Hematopoietic multipotent progenitor cell treated with erythropoietin and hydrocortisone succinate and interleukin-3 and kit ligand, for 17 days (in vitro differentiated cells): ENCODE measurements at regions not wholly inside any gene's neighbourhood (a gene's known extent, or its start where the extent isn't known, plus 50 kb on each side); places are given as distances from the start of the nearest gene placed in this dataset.
"Not testable (repeated sequence)": the region's sequence is repeated elsewhere in the genome, so short reads cannot be mapped to it uniquely, and the experiment has no call there.

Source experiments
- DNase-seq: peaks from one replicate; pipeline ENCODE4 v3.0.0-alpha.2; 2015; ENCODE audit warnings: low spot score

DNA sequence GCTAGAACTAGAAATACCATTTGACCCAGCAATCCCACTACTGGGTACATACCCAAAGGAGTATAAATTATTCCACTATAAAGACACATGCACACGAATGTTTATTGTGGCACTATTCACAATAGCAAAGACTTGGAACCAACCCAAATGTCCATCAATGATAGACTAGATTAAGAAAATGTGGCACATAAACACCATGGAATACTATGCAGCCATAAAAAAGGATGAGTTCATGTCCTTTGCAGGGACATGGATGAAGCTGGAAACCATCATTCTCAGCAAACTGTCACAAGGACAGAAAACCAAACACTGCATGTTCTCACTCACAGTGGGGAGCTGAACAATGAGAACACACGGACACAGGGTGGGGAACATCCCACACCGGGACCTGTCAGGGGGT lies 207.8 kb upstream of the CCDC196 start:
- not testable (repeated sequence) for DNase-seq

DNA sequence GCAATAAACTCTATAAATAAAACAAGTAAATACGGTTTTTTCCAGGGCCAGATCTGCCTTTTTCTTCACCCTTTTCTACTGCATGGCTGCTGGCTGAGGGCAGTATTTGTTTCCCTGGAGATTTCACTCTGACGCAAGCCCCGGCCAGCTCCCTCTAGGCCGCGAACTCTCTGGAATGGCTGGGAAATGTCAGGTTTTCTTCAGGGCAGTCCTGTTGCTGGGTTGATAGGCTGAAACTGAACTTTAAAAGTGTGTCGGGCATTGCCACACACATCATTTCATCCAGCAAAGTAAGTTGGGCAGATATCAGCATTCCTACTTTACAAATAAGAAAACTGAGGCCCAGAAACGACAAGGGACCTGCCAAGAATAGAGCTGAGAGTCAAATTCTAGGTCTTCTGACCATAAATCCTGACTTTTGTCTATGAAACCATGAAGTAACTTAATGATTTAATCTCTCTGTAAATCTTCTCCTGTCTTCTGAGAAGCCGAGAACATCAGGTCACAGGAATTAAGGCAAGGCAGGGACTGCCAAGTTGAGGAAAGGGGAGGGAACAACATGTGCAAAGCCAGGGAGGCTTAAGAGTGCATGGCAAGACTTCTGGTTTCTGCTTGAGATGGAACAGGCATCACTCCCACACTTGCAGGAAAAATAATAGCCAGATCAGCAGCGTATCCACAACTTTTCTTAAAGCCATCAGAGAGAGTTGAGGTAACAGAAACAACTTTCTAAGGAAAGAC lies 205.0 kb upstream of the CCDC196 start:
- no peak for DNase-seq

DNA sequence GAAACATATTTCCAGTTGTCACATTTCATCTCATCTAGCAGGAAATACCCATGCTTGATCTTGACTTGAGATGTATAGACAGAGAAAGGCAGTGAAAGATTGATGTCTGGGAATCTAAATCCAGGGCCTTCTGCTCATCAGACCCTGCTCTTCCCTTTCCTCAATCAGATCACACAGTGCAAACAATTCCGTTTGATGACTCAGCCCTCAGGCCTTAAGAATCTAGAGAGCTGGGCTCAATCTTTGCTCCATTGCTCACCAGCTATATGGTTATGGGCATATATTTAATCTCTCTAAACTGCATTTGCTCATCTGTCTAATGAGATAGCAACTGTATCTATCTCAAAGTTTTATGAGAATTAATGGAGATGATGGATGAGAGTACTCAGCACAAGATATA lies 201.8 kb upstream of the CCDC196 start:
- no peak for DNase-seq

DNA sequence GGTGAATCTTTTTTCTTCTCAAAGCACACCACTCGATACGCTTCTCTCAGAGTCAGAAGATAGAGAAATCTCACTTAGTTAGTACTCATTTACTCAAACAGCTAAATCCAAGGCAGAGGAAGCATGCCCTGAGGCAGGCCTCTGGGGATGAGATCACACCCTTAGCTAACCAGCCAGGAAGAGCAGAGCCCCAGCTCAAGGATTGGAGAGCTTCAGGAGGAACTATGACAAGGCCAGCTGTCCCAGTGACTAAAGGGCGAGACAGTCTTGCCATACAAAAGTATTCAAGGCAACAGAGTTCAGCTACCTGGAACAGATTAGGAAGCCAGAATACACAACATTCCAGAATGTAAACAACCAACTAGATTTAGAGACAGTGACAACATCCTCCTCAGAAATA lies 197.7 kb upstream of the CCDC196 start:
- DNase-seq = no peak

DNA sequence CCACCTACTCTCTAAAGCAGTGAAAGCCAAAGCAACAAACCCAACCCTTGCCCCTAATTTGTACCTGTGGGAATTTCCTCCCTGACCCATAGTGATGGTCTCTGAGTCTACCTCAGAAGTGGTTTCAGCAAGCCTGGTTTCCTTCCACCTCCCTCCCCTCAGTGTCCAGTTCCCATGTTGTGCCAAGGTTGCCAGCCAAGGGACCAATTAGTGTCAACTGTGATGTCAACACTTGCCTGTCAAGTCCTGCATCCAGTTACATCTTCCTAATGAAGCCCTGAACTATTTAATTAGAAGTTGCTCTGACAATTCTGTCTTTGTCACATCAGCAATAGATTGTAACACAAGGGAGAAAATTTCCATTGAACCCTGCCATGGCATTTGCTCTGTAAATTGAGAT lies 194.4 kb upstream of the CCDC196 start:
- DNase-seq = no peak

DNA sequence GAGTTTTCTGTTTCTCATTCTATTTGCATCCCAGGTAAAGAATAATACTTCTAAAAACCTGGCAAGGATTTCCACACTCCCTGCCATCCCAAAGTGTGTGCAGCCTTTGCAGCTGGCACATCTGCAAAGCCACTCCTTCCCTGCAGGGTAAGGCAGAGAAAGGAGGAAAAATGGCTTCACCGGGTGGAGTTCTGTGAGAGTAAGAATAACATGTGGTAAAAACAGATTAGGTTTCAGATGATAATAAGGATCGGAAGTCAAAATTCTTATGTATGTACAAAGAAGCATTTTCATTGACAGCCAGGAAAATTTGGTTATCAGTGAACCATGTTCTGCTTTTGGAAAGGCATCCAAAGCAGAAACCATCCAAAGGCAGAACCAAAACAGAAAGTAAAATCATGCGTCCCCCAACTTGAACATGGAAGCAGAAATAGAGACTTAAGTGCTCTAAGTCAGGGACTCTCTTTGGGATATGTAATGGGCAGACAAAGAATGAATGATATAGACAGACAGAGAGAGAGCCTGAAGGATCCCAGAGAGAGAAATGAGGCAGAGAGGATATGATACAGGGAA lies 192.6 kb upstream of the CCDC196 start:
- no peak for DNase-seq

DNA sequence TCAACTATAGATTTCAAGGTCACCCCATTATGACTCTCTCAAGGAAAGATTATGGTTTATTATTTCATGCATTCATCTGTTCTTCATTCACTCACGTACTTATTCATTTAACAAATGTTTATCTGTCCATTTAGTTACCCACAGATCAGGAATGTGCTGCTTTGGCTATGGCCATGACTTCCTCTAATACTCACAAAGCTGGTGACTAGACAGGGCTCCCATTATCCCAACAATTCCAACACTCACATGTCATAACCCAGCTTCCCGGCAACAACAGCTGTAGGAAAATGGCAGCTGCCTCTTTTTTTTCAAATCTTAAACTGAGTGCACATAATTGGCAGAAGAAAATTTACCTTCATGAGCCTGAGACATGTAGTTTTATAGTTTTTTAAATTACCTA lies 190.8 kb upstream of the CCDC196 start:
- no peak for DNase-seq

DNA sequence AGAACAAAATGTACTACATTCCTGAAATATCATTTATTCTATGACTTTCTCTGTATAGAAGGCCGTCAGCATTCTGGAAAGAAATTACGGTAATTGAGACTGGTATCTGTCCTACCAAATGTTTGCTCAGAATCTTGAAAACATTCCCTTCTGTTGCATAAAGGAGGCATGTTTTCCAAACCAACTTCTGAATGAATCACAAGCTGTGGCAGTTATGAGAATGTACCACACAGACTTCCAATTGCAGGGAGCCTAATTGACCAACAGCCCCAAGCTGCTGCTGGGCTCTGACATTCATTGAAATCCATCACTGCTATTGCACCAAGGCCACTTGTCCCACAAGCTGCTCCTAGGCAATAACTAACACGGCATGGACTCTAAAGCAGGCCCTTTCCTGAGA lies 185.3 kb upstream of the CCDC196 start:
- no peak for DNase-seq

DNA sequence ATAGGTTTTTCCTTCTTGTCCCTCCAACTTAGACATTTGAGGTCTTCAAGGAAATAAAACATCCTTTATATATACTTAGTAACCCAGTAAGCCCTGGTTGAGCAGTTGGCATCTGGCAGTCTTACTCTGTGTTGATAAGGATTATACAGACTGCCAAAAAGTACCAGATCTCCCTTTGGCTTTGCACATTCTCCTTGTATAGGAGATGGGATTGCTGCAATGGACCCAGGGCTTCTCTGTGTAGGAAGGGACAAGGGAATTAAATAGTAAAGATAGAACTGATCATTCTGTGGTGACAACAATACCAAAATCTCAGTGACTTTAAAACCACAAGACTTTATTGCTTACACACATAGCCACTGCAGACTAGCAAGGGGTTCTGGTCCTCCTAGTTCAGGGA lies 180.1 kb upstream of the CCDC196 start:
- no peak for DNase-seq

DNA sequence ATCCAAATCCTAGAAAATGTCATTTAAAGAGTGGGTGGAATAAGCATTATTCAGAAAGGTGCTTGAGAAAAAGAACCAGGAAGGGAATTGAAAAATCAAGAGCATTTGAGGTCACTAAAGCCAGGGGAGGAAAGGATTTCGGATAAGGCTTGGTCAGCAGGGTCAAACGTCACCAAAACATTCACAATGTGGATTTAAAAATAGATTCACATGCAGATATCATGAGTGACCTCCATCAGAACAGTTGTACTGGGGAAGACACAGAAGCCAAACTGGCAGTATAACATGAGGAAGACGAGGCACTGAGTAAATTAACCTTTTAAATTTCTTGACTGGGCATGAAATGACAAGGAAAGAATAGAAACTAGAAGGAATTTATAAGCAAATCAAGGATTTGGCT lies 175.1 kb upstream of the CCDC196 start:
- no peak for DNase-seq

DNA sequence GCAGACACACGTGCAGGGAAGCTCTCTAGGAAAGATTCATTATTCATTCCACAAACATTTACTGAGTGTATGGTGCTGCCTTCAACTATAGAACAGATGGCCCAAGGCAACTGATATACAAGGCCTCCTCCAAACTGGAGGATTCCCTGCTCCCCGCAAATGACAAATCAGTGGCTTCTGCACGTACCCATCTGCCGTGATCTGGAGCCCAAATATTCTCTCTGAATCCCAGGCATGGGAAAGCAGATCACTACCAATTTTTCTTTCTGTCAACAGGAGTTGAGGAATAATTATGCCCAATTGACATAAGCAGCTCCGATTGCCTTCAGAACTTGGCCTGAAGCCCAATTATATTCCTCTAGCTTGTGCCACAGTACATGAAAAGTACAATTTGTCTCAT lies 174.2 kb upstream of the CCDC196 start:
- DNase-seq = no peak

DNA sequence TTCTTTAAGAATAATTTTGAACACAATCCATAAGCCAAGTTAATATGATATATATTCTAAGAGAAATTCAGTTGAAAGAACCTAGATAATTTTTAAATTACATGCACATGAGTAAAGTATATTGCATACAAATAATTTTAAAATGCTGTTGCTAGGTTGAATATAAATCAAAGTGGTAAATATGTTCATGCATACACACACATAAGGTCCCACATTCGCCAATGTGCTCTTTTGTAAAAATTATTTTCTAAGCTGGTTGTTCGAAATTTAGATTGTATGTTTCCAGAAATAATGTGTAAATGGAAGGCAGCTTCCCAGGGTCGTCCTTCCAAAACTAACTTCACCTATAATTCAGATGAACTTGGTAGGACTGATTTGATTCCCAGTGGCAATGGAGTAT lies 173.7 kb upstream of the CCDC196 start:
- DNase-seq = no peak

DNA sequence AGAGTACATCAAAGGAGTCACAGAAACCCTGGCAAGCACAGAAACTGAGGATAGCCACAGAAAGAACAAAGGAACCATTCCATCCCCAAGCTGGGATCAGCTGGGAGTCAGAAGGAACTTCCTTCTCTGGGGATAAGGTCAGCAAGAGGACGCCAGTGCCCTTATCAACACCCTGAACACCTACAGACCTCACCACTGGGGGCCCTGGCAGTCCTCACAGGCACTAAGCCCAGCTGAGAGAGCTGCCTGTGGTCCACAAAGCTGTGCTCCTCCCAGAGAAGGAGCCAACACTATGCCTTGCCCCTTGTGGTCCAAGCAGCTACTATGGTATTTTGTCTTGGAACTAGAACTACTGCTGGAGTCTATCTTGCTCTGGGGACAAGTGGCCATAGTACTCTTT lies 171.1 kb upstream of the CCDC196 start:
- DNase-seq = no peak

DNA sequence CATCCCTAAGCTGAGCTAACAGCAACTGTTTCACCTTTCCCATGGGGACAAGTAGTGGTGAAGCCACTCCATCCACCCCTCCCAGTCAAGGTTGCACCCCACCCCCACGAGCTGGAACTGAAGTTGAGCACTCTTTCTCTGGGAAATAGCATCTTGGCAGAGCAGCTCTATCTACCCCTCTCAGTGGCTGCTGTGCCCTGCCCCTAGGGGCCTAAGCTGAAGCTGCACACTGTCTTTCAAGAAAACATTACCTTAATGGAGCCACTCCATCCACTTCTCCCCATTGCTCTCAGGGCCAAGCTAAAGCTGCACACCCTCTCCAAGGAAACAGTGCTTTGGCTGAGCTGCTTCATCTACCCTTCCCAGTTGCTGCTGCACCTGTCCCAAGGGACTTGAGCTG lies 170.6 kb upstream of the CCDC196 start:
- DNase-seq = no peak

DNA sequence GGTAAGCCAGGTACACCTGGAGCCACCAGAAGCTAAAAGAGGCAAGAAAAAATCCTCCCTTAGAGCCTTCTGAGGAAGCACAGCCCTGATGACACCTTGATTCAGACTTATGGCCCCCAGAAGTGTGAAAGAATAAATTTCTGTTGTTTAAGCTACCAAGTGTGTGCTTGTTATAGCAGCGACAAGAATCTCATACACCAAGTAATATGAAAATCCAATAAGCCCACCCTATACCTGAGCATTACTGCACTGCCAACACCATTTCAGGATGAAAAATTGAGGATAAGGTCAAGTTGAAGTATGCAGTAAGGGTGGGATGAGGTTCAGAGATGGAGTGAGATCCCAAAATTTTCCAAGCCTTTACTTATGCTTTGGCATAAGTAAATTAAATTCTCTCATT lies 163.6 kb upstream of the CCDC196 start:
- no peak for DNase-seq

DNA sequence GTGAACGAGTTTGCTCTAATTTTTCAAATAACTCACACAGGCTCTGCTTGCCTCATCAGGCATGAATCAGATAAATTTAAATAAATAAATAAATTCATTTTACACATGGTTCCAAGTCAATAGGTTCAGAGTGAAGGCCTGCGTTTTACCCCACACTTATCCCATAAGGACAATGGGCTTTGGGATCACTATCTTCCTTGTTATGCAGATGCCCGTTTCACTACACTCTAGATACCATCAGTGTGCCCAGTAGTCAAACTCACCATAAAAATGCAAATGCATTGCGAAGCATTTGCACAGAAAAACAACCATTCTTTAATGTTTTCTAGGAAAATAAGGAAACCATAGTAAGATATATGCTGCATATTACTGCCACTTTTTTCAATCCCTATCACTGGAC lies 155.9 kb upstream of the CCDC196 start:
- no peak for DNase-seq

DNA sequence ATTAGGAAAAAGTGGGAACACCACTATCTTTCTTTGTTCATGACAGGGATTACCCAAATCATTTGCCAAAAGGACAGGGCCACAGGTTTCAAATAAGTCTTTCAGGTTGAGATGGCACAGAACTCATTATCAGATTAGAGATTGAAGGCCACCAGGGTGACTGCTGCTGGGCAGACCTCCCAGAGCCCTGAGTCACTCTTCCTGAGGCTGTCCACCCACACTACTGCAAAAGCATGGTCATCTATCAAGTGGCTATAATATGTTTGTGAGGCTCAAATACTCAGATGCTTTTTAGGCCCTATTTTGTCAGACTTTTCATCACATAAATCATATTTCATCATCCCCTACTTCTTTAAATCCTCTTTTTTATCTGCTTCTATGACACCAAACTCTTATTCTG lies 155.3 kb upstream of the CCDC196 start:
- DNase-seq = no peak

DNA sequence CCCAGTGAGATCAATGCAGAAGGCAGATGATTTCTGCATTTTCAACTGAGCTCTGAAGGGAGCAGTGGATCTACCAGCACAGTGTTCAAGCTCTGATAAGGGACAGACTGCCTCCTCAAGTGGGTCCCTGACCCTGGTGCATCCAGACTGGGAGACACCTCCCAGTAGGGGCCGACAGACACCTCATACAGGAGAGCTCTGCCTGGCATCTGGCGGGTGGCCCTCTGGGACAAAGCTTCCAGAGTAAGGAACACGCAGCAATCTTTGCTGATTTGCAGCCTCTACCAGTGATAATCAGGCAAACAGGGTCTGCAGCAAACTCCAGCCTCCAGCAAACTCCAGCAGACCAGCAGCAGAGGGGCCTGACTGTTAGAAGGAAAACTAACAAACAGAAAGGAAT lies 152.9 kb upstream of the CCDC196 start:
- DNase-seq = not testable (repeated sequence)

DNA sequence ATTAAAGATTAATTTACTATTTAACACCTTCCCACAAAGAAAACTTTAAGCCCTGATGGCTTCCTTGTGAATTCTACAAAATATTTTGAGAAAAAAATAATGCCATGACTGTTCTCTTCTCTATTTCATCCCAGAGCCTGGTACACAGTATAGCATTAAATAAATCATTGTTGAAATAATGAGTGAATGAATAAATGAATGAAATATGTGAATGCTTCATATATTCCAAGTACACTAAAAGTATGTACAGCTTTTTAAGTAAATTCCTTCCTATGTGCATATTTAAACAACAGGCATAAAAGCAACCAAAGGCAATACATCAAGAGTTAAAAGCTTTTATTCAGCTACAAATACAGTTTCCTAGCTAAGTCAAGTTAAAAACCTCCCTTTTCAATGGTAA lies 144.9 kb upstream of the CCDC196 start:
- DNase-seq = no peak

DNA sequence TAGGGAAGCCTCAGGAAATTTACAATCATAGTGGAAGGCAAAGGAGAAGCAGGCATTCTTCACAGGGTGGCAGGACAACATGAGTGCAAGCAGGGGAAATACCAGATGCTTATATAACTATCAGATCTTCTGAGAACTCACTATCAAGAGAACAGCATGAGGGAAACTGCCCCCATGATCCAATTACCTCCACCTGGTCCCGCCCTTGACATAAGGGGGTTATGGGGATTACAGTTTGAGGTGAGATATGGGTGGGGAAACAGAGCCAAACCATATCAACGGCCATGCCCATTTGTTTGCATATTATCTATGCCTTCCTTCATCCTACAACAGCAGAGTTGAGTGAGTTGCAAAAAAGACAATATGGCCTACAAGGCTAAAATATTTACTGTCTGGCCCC lies 140.2 kb upstream of the CCDC196 start:
- no peak for DNase-seq

DNA sequence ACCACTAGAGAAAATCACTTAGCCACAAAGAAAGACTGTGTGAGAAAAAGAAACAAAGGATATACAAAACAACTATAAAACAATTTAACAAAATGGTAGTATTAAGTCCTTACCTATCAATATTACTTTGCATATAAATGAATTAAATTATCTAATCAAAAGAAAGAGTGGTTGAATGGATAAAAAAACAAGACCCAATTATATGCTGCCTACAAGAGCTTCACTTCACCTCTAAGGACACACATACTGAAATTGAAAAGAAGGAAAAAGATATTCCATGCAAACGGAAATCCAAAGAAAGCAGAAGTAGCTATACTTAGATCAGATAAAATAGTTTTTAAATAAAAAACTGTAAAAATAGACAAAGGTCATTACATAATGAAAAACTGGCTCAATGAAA lies 134.9 kb upstream of the CCDC196 start:
- no peak for DNase-seq

DNA sequence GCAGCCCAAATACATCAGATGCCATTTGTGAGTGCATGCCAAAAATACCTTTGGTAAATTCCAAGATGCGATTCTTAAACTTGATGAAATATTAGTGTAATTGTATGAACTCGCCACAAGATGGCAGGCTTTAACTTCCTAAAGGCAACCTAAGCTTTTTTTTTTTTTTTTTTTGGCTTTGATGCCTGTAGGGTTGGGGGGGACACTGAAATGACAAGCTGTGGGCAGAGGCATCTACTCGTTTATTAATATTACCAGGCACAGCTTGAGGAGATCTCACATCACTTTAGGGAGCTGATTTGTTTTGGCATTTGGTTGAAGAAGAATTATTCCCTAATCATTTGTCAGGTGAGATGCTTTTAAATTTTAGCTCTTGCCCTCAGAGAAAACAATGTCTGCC lies 126.7 kb upstream of the CCDC196 start:
- peak; percentile 53 for DNase-seq

DNA sequence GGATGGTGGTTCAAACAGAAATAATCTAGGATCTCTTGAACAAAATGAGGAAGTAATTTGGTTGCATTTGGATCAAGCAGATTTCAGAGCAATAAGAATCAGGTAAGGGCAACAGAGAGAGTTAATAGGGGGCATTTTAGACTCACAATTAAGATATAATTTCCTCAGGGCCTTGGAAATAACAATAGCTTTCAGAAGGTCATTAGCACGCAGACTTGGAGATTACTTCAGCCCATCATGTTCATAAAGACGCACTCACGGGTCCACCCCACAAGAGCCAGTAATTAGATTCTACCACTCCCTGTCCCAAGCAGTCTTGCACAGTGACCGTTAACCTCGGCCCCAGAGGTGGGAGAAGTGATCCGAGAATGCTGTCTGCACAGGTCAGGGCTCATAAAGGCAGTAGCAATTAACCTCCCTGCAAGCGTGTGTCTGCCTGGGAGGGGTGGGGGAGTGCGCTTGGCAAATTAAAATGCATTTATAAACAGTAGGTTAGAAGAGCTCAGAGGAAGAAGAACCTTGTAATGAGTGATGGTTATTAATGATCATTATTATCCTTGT lies 125.7 kb upstream of the CCDC196 start:
- no peak for DNase-seq

DNA sequence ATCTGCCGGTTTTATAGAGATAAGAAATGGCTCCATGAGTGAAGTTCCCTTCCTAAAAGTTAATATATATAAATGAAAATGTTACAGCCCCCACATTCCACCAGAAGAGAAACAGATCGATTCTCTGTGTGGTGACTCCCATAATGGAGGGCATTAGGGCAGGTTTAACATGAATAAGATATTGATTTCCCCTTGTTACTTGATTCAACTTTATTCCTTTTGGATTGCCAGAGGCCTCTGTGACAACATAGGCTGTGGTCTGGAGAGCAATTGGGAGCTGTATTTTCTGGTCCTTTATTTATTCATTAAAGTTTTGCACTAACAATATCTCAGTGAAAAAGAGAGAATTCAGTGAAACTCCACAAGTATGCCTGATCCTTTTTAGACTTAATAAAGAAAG lies 125.2 kb upstream of the CCDC196 start:
- no peak for DNase-seq
